Endothelial cell (in vitro differentiated cells): ENCODE measurements at regions not wholly inside any gene's neighbourhood (a gene's known extent, or its start where the extent isn't known, plus 50 kb on each side); places are given as distances from the start of the nearest gene placed in this dataset.

Experiments
- DNase-seq: peaks from one replicate; pipeline ENCODE4 v3.0.0; 2021; ENCODE audit warnings: low spot score
- H3K27ac Mint-ChIP-seq: one replicate; pipeline ENCODE4 v1.8.0; 2021; ENCODE audit warnings: mixed read lengths, inconsistent platforms; ENCODE audit not compliant: unreplicated experiment
- H3K27me3 Mint-ChIP-seq: one replicate; pipeline ENCODE4 v1.8.0; 2021; ENCODE audit warnings: mild to moderate bottlenecking, moderate library complexity, mixed read lengths, inconsistent platforms; ENCODE audit not compliant: unreplicated experiment
- H3K36me3 Mint-ChIP-seq: one replicate; pipeline ENCODE4 v1.8.0; 2021; ENCODE audit warnings: mild to moderate bottlenecking, low read depth, mixed read lengths, inconsistent platforms; ENCODE audit not compliant: unreplicated experiment
- H3K4me1 Mint-ChIP-seq: one replicate; pipeline ENCODE4 v1.8.0; 2021; ENCODE audit warnings: mild to moderate bottlenecking, mixed read lengths, inconsistent platforms; ENCODE audit not compliant: unreplicated experiment
- H3K4me3 Mint-ChIP-seq: one replicate; pipeline ENCODE4 v1.8.0; 2021; ENCODE audit warnings: mild to moderate bottlenecking, mixed read lengths, inconsistent platforms; ENCODE audit not compliant: unreplicated experiment
- H3K9me3 Mint-ChIP-seq: one replicate; pipeline ENCODE4 v1.8.0; 2021; ENCODE audit warnings: mixed read lengths, inconsistent platforms; ENCODE audit not compliant: unreplicated experiment
- CTCF ChIP-seq: fragments of 200-600 bp; sonication (generic); IDR thresholded peaks from one replicate; pipeline ENCODE4 v1.5.0; 2021; ENCODE audit warnings: antibody characterized with exemption; ENCODE audit not compliant: unreplicated experiment

DNA sequence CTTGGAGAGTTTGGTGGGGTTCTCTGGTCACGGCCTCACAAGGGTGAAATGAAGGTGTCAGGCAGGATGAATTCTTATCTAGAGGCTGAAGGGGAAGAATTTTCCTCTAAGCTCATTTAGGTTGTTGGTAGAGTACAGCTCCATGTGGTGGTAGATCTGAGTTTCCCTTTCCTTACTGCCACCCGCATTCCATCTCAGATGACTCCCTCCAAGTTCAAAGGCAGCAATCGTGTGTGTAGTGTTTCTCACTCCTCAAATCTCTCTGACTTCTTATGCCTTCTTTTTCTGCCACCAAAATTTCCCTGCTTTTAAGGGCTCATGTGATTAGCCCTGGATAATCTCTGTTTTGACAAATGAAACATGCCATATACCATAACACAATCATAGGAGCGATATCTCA, 135.5 kb upstream of the MYOCD start:
- H3K4me1 Mint-ChIP-seq, result peaks cover 2% of the 10 kb centered on the region
- TF ChIP-seq CTCF, result no peak
- no peak overlapping the region for H3K4me3 Mint-ChIP-seq
- H3K27me3 Mint-ChIP-seq, result no peaks in the 10 kb centered on the region
- H3K36me3 Mint-ChIP-seq, result no peaks in the 10 kb centered on the region
- no peak overlapping the region for H3K27ac Mint-ChIP-seq
- DNase-seq, result no peak
- H3K9me3 Mint-ChIP-seq, result no peaks in the 10 kb centered on the region

GRCh38 chr17:12536021-12536420, 129.7 kb upstream of the MYOCD start:
- no peaks in the 10 kb centered on the region for H3K36me3 Mint-ChIP-seq
- no peak overlapping the region for H3K27ac Mint-ChIP-seq
- no peak for DNase-seq
- H3K4me3 Mint-ChIP-seq, result no peak overlapping the region
- H3K4me1 Mint-ChIP-seq, result peaks cover 2% of the 10 kb centered on the region
- TF ChIP-seq CTCF, result no peak
- no peaks in the 10 kb centered on the region for H3K27me3 Mint-ChIP-seq
- H3K9me3 Mint-ChIP-seq, result no peaks in the 10 kb centered on the region

- Mint-ChIP-seq H3K27ac (no peak overlapping the region), H3K27me3 (no peaks in the 10 kb centered on the region), H3K4me3 (no peak overlapping the region), H3K36me3 (no peaks in the 10 kb centered on the region), H3K9me3 (no peaks in the 10 kb centered on the region), H3K4me1 (peaks cover 2% of the 10 kb centered on the region)
- no peak for DNase-seq
- TF ChIP-seq CTCF, result no peak
Observed at GRCh38 chr17:12536472-12536871, 129.2 kb upstream of the MYOCD start.

GRCh38 chr17:12537436-12537835, 128.3 kb upstream of the MYOCD start:
- TF ChIP-seq CTCF, result no peak
- H3K4me1 Mint-ChIP-seq, result peaks cover 2% of the 10 kb centered on the region
- H3K27ac Mint-ChIP-seq, result no peak overlapping the region
- no peaks in the 10 kb centered on the region for H3K27me3 Mint-ChIP-seq
- no peak for DNase-seq
- H3K36me3 Mint-ChIP-seq, result no peaks in the 10 kb centered on the region
- H3K4me3 Mint-ChIP-seq, result no peak overlapping the region
- no peaks in the 10 kb centered on the region for H3K9me3 Mint-ChIP-seq

GRCh38 chr17:12538003-12538402, 127.7 kb upstream of the MYOCD start:
- no peaks in the 10 kb centered on the region for H3K9me3 Mint-ChIP-seq
- H3K27ac Mint-ChIP-seq, result no peak overlapping the region
- TF ChIP-seq CTCF, result no peak
- H3K27me3 Mint-ChIP-seq, result no peaks in the 10 kb centered on the region
- H3K36me3 Mint-ChIP-seq, result no peaks in the 10 kb centered on the region
- peaks cover 2% of the 10 kb centered on the region for H3K4me1 Mint-ChIP-seq
- DNase-seq, result no peak
- no peak overlapping the region for H3K4me3 Mint-ChIP-seq
